22Rv1 (cell line): ENCODE measurements at regions not wholly inside any gene's neighbourhood (a gene's known extent, or its start where the extent isn't known, plus 50 kb on each side); places are given as distances from the start of the nearest gene placed in this dataset.

Source experiments
- CTCF ChIP-seq: fragments of 450-650 bp; IDR thresholded peaks from 2 replicates; pipeline ENCODE4 v1.5.1; 2017; ENCODE audit warnings: mild to moderate bottlenecking
- ZFX ChIP-seq: fragments of 450-650 bp; IDR thresholded peaks from 2 replicates; pipeline ENCODE4 v1.6.1; 2017; ENCODE audit warnings: antibody characterized with exemption, borderline replicate concordance

- no peak for TF ChIP-seq CTCF
- no peak for TF ChIP-seq ZFX
Observed at GRCh38 chr17:34001246-34001645, 253.8 kb upstream of the CCL2 start.
